Pancreas (tissue), 10 donors: ENCODE measurements at regions not wholly inside any gene's neighbourhood (a gene's known extent, or its start where the extent isn't known, plus 50 kb on each side); places are given as distances from the start of the nearest gene placed in this dataset.
A peak's percentile ranks its signal among the peaks of the same experiment; 100 is the strongest.
"Not testable (repeated sequence)": the region's sequence is repeated elsewhere in the genome, so short reads cannot be mapped to it uniquely, and the experiment has no call there.

Experiments
- ATAC-seq, 4 donors: fragments of 200-7000 bp; cut with Tn5 transposase; one replicate each; pipeline versions ENCODE4 v1.8.0 to v1.9.1; 2020; ENCODE audit warnings: mild to moderate bottlenecking in 4 of 4, moderate library complexity in 4 of 4
- DNase-seq, 6 donors: peaks; one replicate each; pipeline ENCODE4 v3.0.0-alpha.2; 2020
- FAIRE-seq: peaks from 2 replicates; lab custom pipeline; 2012; peaks lifted over from hg19 to GRCh38; lab: Jason Lieb, UNC
- H3K27ac ChIP-seq, 4 donors: fragments of 200-600 bp; sonication (generic); 1 replicate in 3 of 4; 2 replicates in 1 of 4; pipeline versions ENCODE4 v1.5.0 to v1.8.0; 2020
- H3K27me3 ChIP-seq, 4 donors: fragments of 200-600 bp; one replicate each; pipeline ENCODE4 v1.8.0; 2021
- H3K36me3 ChIP-seq, 3 donors: fragments of 200-600 bp; sonication (generic) in 1 of 3; one replicate each; pipeline versions ENCODE4 v1.5.0 to v1.8.0; 2020 to 2021
- H3K4me1 ChIP-seq, 3 donors: fragments of 200-600 bp; one replicate each; pipeline ENCODE4 v1.8.0; 2021
- H3K4me3 ChIP-seq, 4 donors: fragments of 200-600 bp; sonication (generic) in 2 of 4; one replicate each; pipeline versions ENCODE4 v1.5.0 to v1.8.0; 2020 to 2021
- H3K9me3 ChIP-seq, 4 donors: fragments of 200-600 bp; one replicate each; pipeline ENCODE4 v1.8.0; 2021
- WGBS, 2 donors: extraction: QIAGEN DNeasy Blood & Tissue Kit; methylation state at CpG; one replicate each; pipeline ENCODE4 v1.1.7; 2013; 5-methylcytosine and 5-hydroxymethylcytosine counted together
- intact Hi-C, 3 donors: fragments of 100-400 bp; cut with DNase I; formaldehyde crosslinking; loops; one replicate each; pipeline versions ENCODE4 v1.11.1 to v1.14.2; 2022
- TF ChIP-seq, protein P1 (sequence below), 4 donors: fragments of 200-600 bp; sonication (generic) in 3 of 4; IDR thresholded peaks; one replicate each; pipeline versions ENCODE4 v1.5.0 to v1.8.0; 2021; ENCODE audit warnings: antibody characterized with exemption in 4 of 4
- donor health status: healthy with polysubstance abuse.
- donor health status: DM: no; HTN: no; CAD: no; lungs with moderate emphysema.
- donor health status: DM: no; HTN: no; CAD: no.
- donor health status: control.
- donor health status: control.
- donor health status: Bipolar disorder and iron deficiency.
- donor health status: DM: yes; HTN: yes; CAD: no.
- donor health status: DM: no; HTN: no; CAD: no.
- donor health status: DM: no; HTN: no; CAD: no.
- donor health status: DM: yes; HTN: yes; CAD: no.

DNA sequence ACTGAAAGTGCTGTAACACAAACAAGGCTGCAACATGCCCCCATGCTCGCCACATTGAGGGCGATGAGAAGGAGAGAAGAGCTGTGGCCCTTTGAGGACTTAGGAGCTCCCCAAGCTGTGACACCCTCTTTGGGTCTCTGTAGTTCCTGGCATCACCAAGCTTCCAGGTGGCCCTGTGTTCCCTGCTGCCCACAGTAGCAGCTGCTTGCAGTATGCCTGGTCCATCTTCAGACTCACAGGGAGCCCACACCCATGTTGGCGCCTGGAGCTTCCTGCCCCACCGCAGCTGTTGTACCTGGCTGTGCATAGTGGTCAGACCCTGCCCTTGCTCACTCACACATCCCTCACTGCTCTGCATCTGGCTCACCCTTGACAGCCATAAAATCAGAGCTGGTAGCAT is 401.2 kb upstream of the NRG3 start:
- TF ChIP-seq, protein P1, sequence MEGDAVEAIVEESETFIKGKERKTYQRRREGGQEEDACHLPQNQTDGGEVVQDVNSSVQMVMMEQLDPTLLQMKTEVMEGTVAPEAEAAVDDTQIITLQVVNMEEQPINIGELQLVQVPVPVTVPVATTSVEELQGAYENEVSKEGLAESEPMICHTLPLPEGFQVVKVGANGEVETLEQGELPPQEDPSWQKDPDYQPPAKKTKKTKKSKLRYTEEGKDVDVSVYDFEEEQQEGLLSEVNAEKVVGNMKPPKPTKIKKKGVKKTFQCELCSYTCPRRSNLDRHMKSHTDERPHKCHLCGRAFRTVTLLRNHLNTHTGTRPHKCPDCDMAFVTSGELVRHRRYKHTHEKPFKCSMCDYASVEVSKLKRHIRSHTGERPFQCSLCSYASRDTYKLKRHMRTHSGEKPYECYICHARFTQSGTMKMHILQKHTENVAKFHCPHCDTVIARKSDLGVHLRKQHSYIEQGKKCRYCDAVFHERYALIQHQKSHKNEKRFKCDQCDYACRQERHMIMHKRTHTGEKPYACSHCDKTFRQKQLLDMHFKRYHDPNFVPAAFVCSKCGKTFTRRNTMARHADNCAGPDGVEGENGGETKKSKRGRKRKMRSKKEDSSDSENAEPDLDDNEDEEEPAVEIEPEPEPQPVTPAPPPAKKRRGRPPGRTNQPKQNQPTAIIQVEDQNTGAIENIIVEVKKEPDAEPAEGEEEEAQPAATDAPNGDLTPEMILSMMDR (IDR thresholded peaks at IDR 0.05): no peak
- no peak for FAIRE-seq
- Histone ChIP-seq H3K36me3 (no peaks in the 10 kb centered on the region), H3K27me3 (no peaks in the 10 kb centered on the region), H3K9me3 (no peaks in the 10 kb centered on the region), H3K4me1 (no peaks in the 10 kb centered on the region), H3K4me3 (no peak overlapping the region), H3K27ac (no peak overlapping the region)
- intact Hi-C loops: no loop called here
- DNase-seq: peak in 1 of 6 donors; percentile 34
- WGBS, 2 donors: 80 to 89% methylated on average over 4 of the region's 4 CpGs
- ATAC-seq: no peak

DNA sequence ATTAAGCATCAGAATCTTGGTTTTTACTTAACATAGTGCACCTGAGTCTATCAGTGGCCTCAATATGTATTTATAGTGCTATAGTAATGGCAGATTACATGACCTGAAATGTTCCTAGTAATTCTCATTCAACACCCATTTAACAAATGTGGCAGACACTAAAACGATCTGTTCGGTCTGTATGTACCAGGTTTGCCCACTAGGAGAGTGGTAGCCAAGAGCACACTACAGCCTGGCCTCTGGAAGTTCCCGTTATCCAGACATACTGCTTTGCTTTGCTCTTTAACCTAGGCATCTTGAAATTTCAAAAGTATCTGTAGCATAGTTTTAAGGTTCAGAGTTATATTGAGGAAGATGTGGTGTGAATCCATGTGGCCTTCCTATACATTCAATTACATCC is 395.7 kb upstream of the NRG3 start:
- no peak for DNase-seq
- H3K4me3 ChIP-seq: no peak overlapping the region
- H3K36me3 ChIP-seq: no peaks in the 10 kb centered on the region
- H3K9me3 ChIP-seq: no peaks in the 10 kb centered on the region
- H3K4me1 ChIP-seq: no peaks in the 10 kb centered on the region
- intact Hi-C loops: no loop called here
- TF ChIP-seq, protein P1 (IDR thresholded peaks at IDR 0.05): no peak
- no peak overlapping the region for H3K27ac ChIP-seq
- no peak for FAIRE-seq
- no peak for ATAC-seq
- WGBS, 2 donors: 65 to 81% methylated on average over 3 of the region's 3 CpGs
- H3K27me3 ChIP-seq: no peaks in the 10 kb centered on the region

DNA sequence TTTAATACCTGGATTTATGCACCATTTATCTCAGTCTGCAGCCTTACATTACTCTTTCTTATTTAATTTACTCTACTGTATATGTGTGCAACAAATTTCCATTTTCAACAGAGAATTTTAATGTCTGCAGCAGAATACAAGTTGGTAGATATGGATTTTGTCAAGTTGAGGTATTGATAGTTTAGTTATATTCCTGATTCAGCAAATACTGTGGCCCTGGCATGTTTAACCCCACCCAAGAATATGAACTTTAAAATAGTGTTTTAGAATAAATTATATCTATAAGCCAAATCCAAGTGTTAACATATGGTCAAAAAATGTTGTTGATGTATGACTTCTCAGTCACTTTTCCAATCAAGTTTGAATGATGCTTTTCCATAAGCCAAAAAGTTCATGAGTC is 378.4 kb upstream of the NRG3 start:
- no peak for ATAC-seq
- Histone ChIP-seq H3K27me3 (no peaks in the 10 kb centered on the region), H3K36me3 (no peaks in the 10 kb centered on the region), H3K4me3 (no peak overlapping the region), H3K9me3 (no peaks in the 10 kb centered on the region), H3K27ac (no peak overlapping the region), H3K4me1 (no peaks in the 10 kb centered on the region)
- DNase-seq: no peak
- intact Hi-C loops: no loop called here
- FAIRE-seq: no peak
- TF ChIP-seq, protein P1 (IDR thresholded peaks at IDR 0.05): no peak

DNA sequence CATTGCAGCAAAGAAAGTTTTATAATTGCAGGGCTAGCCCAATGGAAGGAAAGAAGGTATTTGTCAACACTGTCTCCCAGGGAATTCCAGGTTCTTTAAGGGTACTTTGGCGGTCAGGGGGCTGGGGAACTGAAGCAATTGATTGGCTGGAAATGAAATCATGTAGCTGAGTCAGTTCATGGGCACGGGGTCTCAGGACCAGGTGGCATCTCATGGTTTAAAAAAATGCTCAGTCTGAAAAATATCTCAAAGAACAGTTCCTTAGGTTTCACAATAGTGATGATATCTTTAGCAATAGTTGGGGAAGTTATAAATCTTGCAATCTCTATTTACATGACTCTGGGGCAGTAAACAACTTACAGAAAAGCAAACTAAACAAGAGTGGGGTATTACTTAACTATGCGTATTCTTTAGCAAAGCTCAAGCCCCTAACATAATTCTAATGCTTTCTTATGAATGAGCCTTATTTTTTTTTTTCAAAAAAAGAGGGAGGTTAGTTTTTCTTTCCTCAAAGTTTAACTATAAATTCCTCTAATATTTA is 376.9 kb upstream of the NRG3 start:
- no peak for FAIRE-seq
- intact Hi-C loops: no loop called here
- Histone ChIP-seq H3K36me3 (no peaks in the 10 kb centered on the region), H3K27ac (no peak overlapping the region), H3K4me1 (no peaks in the 10 kb centered on the region), H3K4me3 (no peak overlapping the region), H3K27me3 (no peaks in the 10 kb centered on the region), H3K9me3 (no peaks in the 10 kb centered on the region)
- ATAC-seq: no peak
- 29 to 52% methylated on average over 3 of the region's 3 CpGs for WGBS, 2 donors
- no peak for DNase-seq
- TF ChIP-seq, protein P1 (IDR thresholded peaks at IDR 0.05): no peak

DNA sequence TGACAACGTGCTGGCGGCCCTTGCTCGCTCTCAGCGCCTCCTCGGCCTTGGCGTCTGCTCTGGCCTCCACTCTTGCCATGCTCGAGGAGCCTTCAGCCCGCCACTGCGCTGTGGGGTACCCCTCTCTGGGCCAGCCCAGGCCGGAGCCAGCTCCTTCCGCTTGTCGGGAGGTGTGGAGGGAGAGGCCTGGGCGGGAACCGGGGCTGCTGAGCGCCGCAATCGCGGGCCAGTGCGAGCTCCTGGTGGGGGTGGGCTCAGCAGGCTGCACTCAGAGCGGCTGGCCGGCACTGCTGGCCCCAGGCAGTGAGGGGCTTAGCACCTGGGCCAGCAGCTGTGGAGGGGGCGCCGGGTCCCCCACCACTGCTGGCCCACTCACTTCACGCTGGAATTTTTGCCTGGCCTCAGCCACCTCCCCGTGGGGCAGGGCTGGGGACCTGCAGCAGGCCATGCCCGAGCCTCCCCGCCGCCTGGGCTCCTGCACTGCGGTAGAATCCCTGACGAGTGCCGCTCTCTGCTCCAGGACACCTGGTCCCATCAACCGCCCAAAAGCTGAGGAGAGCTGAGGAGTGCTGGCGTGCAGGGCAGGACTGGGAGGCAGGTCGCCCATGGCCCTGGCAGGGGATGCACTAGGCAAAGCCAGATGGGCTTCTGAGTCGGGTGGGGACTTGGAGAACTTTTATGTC is 372.2 kb upstream of the NRG3 start:
- H3K9me3 ChIP-seq: no peaks in the 10 kb centered on the region
- ATAC-seq (no peak), DNase-seq (peak in 3 of 6 donors; percentile 13 to 64 (median 46)), FAIRE-seq (no peak)
- TF ChIP-seq, protein P1 (IDR thresholded peaks at IDR 0.05): no peak
- intact Hi-C loops: no loop called here
- H3K27me3 ChIP-seq: no peaks in the 10 kb centered on the region
- no peaks in the 10 kb centered on the region for H3K4me1 ChIP-seq
- H3K36me3 ChIP-seq: no peaks in the 10 kb centered on the region
- H3K4me3 ChIP-seq: no peak overlapping the region
- WGBS, 2 donors: 85 to 93% methylated on average over 34 to 35 of the region's 35 CpGs
- no peak overlapping the region for H3K27ac ChIP-seq

DNA sequence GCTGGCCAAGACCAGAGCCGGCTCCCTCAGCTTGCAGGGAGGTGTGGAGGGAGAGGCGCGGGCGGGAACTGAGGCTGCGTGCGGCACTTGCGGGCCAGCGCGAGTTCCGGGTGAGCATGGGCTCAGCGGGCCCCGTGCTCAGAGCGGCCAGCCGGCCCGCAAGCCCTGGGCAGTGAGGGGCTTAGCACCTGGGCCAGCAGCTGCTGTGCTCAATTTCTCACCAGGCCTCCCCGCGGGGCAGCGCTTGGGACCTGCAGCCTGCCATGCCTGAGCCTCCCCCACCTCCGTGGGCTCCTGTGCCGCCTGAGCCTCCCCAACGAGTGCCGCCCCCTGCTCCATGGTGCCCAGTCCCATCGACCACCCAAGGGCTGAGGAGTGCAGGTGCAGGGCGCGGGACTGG is 369.2 kb upstream of the NRG3 start:
- H3K9me3 ChIP-seq, ATAC-seq, H3K36me3 ChIP-seq, H3K27ac ChIP-seq, H3K4me3 ChIP-seq, intact Hi-C loops, FAIRE-seq, H3K4me1 ChIP-seq, H3K27me3 ChIP-seq: not testable (repeated sequence)
- 87 to 92% methylated on average over 25 of the region's 25 CpGs for WGBS, 2 donors
- peak in 2 of 6 donors; percentile 43 for DNase-seq
